ENCODE measurements at regions not wholly inside any gene's neighbourhood (a gene's known extent, or its start where the extent isn't known, plus 50 kb on each side); places are given as distances from the start of the nearest gene placed in this dataset.
"Not testable (repeated sequence)": the region's sequence is repeated elsewhere in the genome, so short reads cannot be mapped to it uniquely, and the experiment has no call there.

DNA sequence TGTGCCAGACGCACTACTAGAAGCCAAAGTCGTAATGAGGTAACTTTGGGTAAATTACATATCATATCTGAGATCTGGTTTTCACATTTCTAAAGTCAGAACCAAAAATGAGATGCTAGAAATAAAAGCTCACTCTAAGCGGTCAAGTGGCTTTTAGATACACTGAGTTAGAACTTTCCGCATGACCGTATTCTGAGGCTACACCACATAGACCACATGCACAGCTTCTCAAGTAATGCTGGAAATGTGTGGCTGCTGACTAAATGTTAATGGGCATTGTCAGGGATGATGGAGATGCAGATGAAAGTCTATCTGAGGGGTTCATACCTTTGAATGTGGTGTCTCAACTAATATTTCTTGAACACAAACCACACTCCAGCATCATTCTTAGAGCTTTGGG is 316.8 kb downstream of the ANAPC1 start:
- not testable (repeated sequence) for H2BK5ac ChIP-seq (ENCODE audit: low read depth, low read length, poor library complexity, severe bottlenecking); H3K18ac ChIP-seq (ENCODE audit: low read depth in 1 of 2, low read length in 2 of 2); H3K36me3 ChIP-seq (ENCODE audit: control insufficient read depth in 1 of 2, insufficient read depth in 2 of 2, low read depth in 1 of 2, low read length in 2 of 2); H2BK12ac ChIP-seq (ENCODE audit: low read length in 2 of 2); H3K27ac ChIP-seq (ENCODE audit: low read length, poor library complexity, severe bottlenecking); H3K4me3 ChIP-seq (ENCODE audit: insufficient read depth in 1 of 2, low read depth in 1 of 2, low read length in 2 of 2); H3K79me1 ChIP-seq (replicated peaks; ENCODE audit: low read length, poor library complexity, severe bottlenecking); H2BK15ac ChIP-seq (ENCODE audit: low read depth, poor library complexity, severe bottlenecking); H3K9ac ChIP-seq (ENCODE audit: low read length); H3K27me3 ChIP-seq (ENCODE audit: control insufficient read depth in 1 of 2, insufficient read depth in 1 of 2, low read length in 2 of 2); H2AFZ ChIP-seq (ENCODE audit: low read depth, low read length); H2BK120ac ChIP-seq (ENCODE audit: low read depth, low read length); H3K4me2 ChIP-seq (ENCODE audit: low read length, poor library complexity, severe bottlenecking); DNase-seq; H4K8ac ChIP-seq (ENCODE audit: low read length); H3K23ac ChIP-seq (ENCODE audit: low read length in 2 of 2); H3K14ac ChIP-seq (ENCODE audit: low read length in 2 of 2); H3K4ac ChIP-seq (ENCODE audit: low read depth in 1 of 2, low read length in 2 of 2); H3K4me1 ChIP-seq (ENCODE audit: control insufficient read depth, insufficient read depth, low read depth, low read length); H4K91ac ChIP-seq (ENCODE audit: low read length); H3K9me3 ChIP-seq (ENCODE audit: control insufficient read depth, low read length); H2AK5ac ChIP-seq (ENCODE audit: low read length, severe bottlenecking)
- WGBS = no CpG with 5 or more reads among the region's 5 CpGs

DNA sequence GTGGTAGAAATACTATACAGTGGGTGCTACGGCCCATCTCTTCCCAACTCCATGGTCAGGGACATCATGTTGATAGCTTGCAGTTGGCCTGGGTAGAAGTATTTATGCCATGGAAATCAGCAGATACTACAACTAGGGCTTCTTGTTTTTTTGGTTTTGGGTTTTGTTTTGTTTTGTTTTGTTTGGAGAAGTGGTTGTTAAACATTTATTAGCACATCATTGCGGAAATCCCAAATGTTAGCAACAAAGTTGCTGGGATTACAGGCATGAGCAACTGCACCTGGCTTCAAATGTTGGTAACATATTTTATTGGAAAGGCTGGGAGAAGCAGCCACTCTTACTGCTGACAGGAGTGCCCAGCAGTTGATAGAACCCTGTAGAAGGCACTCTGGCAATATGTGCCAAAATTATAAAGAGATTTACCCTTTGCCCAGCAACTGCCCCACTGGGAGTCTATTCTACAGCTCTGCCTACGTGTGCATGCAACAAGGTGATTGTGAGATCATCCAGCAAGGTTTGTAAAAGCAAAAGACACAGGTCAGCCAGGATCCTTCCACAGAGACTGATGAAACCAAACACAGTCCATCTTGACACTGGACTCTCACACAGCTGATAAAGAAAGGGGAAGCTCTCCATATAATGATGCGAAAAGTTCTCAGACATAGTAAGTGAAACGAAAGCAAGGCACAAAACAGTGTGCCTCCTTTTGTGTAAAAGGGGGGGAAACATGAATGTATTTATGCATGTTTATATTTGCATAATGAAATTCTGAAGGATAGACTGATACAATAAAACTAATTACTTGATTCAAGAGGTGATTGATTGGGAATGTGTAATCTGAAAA is 314.4 kb downstream of the ANAPC1 start:
- H2BK5ac ChIP-seq (ENCODE audit: low read depth, low read length, poor library complexity, severe bottlenecking); H3K27ac ChIP-seq (ENCODE audit: low read length, poor library complexity, severe bottlenecking): not testable (repeated sequence)

DNA sequence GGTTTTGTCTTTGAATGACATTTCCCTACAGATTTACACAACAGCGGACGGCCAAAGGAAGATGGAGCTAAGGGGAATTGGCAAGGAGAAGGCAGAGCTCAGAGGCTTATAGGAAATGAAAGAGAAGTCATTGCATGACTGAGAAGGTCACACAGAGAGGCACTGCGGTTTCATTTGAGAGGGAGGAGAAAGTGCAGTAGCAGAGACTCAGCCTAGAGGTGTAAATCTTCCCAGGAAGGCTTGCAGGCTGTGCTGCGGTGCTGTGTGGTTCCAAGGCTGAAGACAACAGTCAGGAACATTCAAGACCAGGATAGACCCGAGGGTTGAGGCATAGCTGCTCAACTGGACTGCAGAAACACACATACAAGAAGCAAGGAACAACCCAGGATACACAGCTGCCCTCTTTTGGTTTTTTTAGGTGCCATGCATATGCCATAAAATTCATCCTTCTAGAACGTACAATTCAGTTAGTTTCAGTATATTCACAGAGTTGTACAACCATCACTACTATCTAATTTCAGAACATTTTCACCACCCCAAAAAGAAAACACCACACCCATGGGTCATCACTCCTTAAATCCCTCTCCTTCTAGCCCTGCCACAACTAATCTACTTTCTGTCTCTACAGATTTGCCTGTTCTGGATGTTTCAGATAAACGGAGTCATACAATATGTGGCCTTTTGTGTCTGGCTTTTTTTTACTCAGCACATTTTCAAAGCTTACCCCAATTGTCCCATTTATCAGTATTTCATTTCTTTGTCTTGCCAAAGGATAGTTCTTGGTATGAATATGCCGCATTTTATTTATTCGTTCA is 313.5 kb downstream of the ANAPC1 start:
- H3K36me3 ChIP-seq (ENCODE audit: control insufficient read depth in 1 of 2, insufficient read depth in 2 of 2, low read depth in 1 of 2, low read length in 2 of 2); H2BK12ac ChIP-seq (ENCODE audit: low read length in 2 of 2): not testable (repeated sequence)
- 76% methylated on average over 3 of the region's 9 CpGs for WGBS

More for the DNA sequence above, 314.4 kb downstream of the ANAPC1 start:
- 100% methylated on average over 1 of the region's 5 CpGs for WGBS
- not testable (repeated sequence) for H2BK12ac ChIP-seq (ENCODE audit: low read length in 2 of 2); H3K9ac ChIP-seq (ENCODE audit: low read length); H3K14ac ChIP-seq (ENCODE audit: low read length in 2 of 2); H3K4me1 ChIP-seq (ENCODE audit: control insufficient read depth, insufficient read depth, low read depth, low read length); H2AFZ ChIP-seq (ENCODE audit: low read depth, low read length); H3K18ac ChIP-seq (ENCODE audit: low read depth in 1 of 2, low read length in 2 of 2); H3K4me3 ChIP-seq (ENCODE audit: insufficient read depth in 1 of 2, low read depth in 1 of 2, low read length in 2 of 2); H3K36me3 ChIP-seq (ENCODE audit: control insufficient read depth in 1 of 2, insufficient read depth in 2 of 2, low read depth in 1 of 2, low read length in 2 of 2); H4K8ac ChIP-seq (ENCODE audit: low read length); H4K91ac ChIP-seq (ENCODE audit: low read length); H2BK15ac ChIP-seq (ENCODE audit: low read depth, poor library complexity, severe bottlenecking); H2BK120ac ChIP-seq (ENCODE audit: low read depth, low read length); H3K9me3 ChIP-seq (ENCODE audit: control insufficient read depth, low read length); H3K23ac ChIP-seq (ENCODE audit: low read length in 2 of 2); H2AK5ac ChIP-seq (ENCODE audit: low read length, severe bottlenecking); H3K4me2 ChIP-seq (ENCODE audit: low read length, poor library complexity, severe bottlenecking); H3K79me1 ChIP-seq (replicated peaks; ENCODE audit: low read length, poor library complexity, severe bottlenecking); H3K4ac ChIP-seq (ENCODE audit: low read depth in 1 of 2, low read length in 2 of 2); H3K27me3 ChIP-seq (ENCODE audit: control insufficient read depth in 1 of 2, insufficient read depth in 1 of 2, low read length in 2 of 2)
- peak; percentile 1 for DNase-seq

DNA sequence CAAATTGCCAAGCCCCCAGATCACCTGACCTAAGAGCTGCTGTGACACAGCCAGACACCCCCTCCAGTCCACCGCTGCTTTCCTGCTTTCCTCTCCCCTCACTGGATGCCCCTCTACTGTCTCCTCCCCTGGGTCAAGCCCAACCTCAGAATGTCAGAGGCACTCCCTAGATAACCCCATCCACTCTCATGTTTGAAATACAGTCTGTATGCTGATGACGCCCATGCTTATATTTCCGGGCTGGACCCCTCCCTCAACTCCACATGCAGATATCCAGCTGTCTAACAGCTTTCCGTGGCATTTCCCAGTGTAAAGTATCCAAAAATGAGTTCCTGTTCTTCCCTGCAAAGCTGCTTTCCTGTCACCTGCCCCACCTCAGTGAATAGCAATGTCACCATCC is 309.2 kb downstream of the ANAPC1 start:
- H3K14ac ChIP-seq (ENCODE audit: low read length in 2 of 2); H2BK5ac ChIP-seq (ENCODE audit: low read depth, low read length, poor library complexity, severe bottlenecking); H2AFZ ChIP-seq (ENCODE audit: low read depth, low read length); DNase-seq; H4K91ac ChIP-seq (ENCODE audit: low read length); H2BK12ac ChIP-seq (ENCODE audit: low read length in 2 of 2); H3K36me3 ChIP-seq (ENCODE audit: control insufficient read depth in 1 of 2, insufficient read depth in 2 of 2, low read depth in 1 of 2, low read length in 2 of 2); H3K9me3 ChIP-seq (ENCODE audit: control insufficient read depth, low read length); H3K4ac ChIP-seq (ENCODE audit: low read depth in 1 of 2, low read length in 2 of 2); H2BK120ac ChIP-seq (ENCODE audit: low read depth, low read length); H2BK15ac ChIP-seq (ENCODE audit: low read depth, poor library complexity, severe bottlenecking); H3K4me1 ChIP-seq (ENCODE audit: control insufficient read depth, insufficient read depth, low read depth, low read length); H3K79me1 ChIP-seq (replicated peaks; ENCODE audit: low read length, poor library complexity, severe bottlenecking); H3K4me2 ChIP-seq (ENCODE audit: low read length, poor library complexity, severe bottlenecking); H4K8ac ChIP-seq (ENCODE audit: low read length); H3K23ac ChIP-seq (ENCODE audit: low read length in 2 of 2); H3K9ac ChIP-seq (ENCODE audit: low read length); H3K27ac ChIP-seq (ENCODE audit: low read length, poor library complexity, severe bottlenecking); H3K4me3 ChIP-seq (ENCODE audit: insufficient read depth in 1 of 2, low read depth in 1 of 2, low read length in 2 of 2); H3K18ac ChIP-seq (ENCODE audit: low read depth in 1 of 2, low read length in 2 of 2); H3K27me3 ChIP-seq (ENCODE audit: control insufficient read depth in 1 of 2, insufficient read depth in 1 of 2, low read length in 2 of 2); H2AK5ac ChIP-seq (ENCODE audit: low read length, severe bottlenecking): not testable (repeated sequence)
- WGBS = 96% methylated on average over 3 of the region's 4 CpGs

More for the DNA sequence above, 313.5 kb downstream of the ANAPC1 start:
- H3K9ac ChIP-seq (ENCODE audit: low read length); H2BK120ac ChIP-seq (ENCODE audit: low read depth, low read length); H3K79me1 ChIP-seq (replicated peaks; ENCODE audit: low read length, poor library complexity, severe bottlenecking); H3K27ac ChIP-seq (ENCODE audit: low read length, poor library complexity, severe bottlenecking); H2AK5ac ChIP-seq (ENCODE audit: low read length, severe bottlenecking); H3K9me3 ChIP-seq (ENCODE audit: control insufficient read depth, low read length); H4K91ac ChIP-seq (ENCODE audit: low read length); H3K18ac ChIP-seq (ENCODE audit: low read depth in 1 of 2, low read length in 2 of 2); H3K4me2 ChIP-seq (ENCODE audit: low read length, poor library complexity, severe bottlenecking); H2AFZ ChIP-seq (ENCODE audit: low read depth, low read length); H3K23ac ChIP-seq (ENCODE audit: low read length in 2 of 2); H3K27me3 ChIP-seq (ENCODE audit: control insufficient read depth in 1 of 2, insufficient read depth in 1 of 2, low read length in 2 of 2); H3K4me1 ChIP-seq (ENCODE audit: control insufficient read depth, insufficient read depth, low read depth, low read length); H3K14ac ChIP-seq (ENCODE audit: low read length in 2 of 2); H3K4ac ChIP-seq (ENCODE audit: low read depth in 1 of 2, low read length in 2 of 2); H2BK15ac ChIP-seq (ENCODE audit: low read depth, poor library complexity, severe bottlenecking); H4K8ac ChIP-seq (ENCODE audit: low read length); H2BK5ac ChIP-seq (ENCODE audit: low read depth, low read length, poor library complexity, severe bottlenecking): not testable (repeated sequence)
- peak overlapping the region in 1 of 2 experiments; percentile 49 for H3K4me3 ChIP-seq (ENCODE audit: insufficient read depth in 1 of 2, low read depth in 1 of 2, low read length in 2 of 2)
- peak; percentile 21 for DNase-seq

Measured in mesenchymal stem cell (in vitro differentiated cells and primary cell).